ENCODE measurements at regions not wholly inside any gene's neighbourhood (a gene's known extent, or its start where the extent isn't known, plus 50 kb on each side); places are given as distances from the start of the nearest gene placed in this dataset.
A peak's percentile ranks its signal among the peaks of the same experiment; 100 is the strongest.

DNA sequence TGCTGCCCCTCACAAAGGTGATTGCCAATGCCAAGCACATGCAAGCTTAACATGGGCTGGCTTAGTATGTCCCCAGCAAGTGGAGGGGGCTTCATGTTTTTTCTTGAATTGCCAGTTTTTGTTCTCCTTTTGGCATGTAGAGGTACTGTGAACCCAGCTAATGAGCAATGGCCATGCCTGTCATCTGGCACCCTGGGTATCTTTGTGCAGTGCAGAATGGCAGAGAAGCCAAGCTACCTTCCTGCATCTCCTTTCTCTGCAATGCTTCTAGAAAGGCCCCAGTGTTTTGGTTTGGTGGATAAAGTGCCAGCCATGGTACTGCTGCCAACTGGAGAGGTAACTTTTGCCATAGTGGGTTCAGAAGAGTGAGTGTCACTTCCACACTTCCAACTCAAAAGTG lies 576.9 kb downstream of the CMPK2 start:
- DNase-seq (ENCODE audit: low spot score) = no peak

- no peak for DNase-seq (ENCODE audit: low spot score)
These were observed 575.3 kb downstream of the CMPK2 start for GRCh38 chr2:6290217-6291015.

DNA sequence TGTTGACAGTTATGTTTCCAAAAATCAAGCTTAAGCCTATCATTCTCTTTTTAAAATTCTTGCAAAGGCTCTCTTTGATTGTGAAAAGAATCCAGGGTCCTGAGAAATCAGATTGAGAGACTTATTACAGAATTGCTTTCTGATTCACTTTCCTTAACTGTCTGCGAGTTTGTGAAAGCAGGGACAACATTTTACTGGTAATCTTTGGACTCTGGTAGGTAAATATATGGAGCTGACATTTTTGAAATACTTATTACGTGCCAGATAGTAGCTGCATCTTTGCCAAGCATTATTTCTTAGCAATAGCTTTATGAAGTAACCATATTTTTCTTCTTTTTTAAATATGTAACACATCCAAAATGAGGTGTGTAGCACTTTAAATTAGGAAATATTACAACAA lies 570.9 kb downstream of the CMPK2 start:
- no peak for DNase-seq (ENCODE audit: low spot score)

- no peak for DNase-seq (ENCODE audit: low spot score)
These were observed 568.5 kb downstream of the CMPK2 start for GRCh38 chr2:6297238-6297637.

DNA sequence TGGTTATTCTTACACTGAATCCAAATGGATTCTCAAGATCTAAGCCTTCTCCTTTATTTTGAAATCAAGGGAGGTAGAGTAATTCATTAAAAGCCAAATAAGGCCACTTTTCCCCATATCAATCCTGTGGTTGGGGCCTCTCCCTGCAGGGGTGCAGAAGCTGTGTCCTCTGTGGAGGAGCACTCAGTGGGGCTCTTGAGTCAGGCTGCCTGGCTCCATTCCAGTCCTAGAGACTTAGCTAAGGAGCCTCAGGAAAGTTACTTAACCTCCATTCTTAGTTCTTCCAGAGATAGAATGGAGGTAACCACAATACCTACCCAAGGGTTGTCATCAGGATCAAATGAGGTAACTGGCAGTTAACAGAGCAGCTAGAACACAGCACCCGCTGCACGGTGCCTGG lies 564.3 kb downstream of the CMPK2 start:
- no peak for DNase-seq (ENCODE audit: low spot score)

GRCh38 chr2:6308986-6309385 lies 556.7 kb downstream of the CMPK2 start:
- DNase-seq (ENCODE audit: low spot score) = no peak

DNA sequence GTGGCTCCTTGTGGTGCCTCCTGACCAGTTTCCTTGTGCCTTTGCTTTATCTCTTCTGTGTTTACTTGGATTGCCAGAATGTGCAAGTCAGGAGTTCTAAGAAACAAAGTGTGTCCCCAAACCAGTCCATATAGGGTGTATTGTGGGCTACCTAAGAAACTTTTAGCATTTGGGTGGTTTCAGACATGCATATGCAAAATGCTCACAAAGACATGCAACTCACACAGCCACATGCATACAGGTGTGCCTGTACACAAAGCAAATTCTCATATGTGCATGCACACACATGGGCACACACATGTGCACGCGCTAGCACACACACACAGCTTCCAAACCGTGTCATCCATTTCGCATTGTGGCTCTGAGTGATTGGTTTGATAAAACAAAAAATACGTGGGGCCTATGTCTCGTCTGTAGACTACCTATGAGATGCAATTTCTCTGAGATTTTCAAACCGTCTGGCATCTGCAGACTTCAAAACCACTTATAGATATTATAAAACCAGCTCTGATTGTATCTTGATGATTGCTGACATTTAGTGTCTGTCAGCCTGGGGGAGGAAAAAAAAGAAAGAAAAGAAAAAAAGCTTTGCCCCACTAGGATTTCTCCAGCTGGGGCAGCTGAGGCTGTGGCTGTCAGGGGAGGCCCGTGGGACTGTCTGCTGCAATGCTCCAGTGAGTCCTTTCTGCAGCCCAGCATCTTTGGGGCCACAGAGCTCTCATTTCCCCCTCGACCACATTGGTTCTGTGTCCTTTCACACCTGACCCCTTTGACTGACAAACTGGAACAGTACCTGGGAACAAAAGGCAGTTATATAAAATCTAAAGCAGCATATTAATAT lies 556.1 kb downstream of the CMPK2 start:
- no peak for DNase-seq (ENCODE audit: low spot score)

DNA sequence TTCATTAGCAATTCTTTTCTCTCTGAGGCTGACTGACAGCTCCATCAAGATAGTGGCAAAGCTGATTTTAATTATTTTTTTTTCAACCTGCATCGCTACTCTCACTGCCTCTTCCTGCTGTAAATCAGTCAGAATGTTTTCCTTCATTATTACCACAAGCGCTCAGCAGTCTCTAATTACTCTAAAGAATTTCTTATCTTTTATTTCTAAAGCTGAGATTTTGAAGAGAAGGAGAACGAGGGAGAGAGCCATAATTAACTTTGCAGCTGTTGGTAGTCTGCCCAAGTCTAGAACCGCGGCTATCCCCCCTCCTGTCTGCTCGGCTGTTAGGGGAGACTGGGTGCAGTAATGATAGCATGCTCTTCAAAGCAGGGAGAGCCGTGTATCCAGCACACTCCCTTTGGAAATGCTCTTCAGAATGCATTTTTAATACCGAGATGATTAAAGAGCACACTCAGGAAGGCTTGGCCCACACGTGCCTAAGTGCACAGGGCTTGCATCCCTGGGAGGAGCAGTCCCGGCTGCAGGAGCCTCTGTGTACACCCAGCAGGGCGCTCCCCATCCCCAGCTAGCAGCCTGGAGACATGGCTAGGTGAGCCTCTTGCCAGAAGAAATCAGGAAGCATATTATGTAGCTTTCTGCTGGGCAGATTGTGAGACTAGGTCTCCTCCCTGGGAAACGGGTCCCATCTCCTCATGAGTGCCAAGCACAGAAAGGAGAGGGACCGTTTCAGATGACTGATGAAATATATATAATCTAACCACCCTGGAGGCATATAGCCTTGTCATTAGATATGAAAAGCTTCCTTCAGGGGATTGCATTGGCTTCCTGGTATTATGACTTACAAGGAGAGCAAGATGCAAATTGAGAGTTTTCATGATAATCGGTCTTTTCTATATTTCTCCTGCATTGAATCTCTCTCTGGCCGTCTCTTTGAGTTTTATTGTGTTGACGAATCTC lies 555.2 kb downstream of the CMPK2 start:
- DNase-seq (ENCODE audit: low spot score) = no peak

GRCh38 chr2:6312367-6312766 lies 553.3 kb downstream of the CMPK2 start:
- DNase-seq (ENCODE audit: low spot score) = no peak

DNA sequence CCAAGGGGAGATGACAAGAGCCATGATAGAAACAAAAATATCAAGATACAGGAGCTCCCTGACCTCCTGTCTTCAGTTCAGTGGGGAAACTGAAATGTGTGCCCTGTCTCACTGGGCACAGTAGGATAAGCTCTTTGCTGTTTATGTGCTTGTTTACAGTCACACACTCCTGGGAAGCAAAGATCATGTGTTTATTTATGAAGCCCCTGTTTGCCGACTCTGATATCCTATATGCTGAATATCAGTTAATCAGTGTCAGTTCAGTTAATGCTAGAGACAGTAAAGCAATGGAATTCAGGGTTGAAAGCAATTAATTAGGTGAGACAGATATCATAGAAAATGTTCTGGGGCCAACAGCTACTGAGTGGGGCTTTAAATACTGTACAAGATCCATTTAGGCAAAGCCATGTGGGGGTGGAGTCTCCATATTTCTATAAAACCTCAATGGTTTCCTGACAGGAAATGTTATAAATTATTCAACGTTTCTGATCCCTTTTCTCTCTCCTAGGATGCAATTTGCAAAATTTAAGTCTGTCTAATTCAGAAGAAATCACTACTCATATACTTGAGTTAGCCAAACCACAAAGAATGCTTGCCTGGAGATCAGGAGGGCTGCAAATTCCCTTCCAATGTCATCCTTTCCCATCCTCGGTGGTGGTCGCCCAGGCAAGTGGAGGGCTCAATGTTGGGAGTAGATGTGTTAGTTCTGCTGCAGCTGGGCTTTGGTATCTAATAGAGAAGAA lies 551.3 kb downstream of the CMPK2 start:
- no peak for DNase-seq (ENCODE audit: low spot score)

DNA sequence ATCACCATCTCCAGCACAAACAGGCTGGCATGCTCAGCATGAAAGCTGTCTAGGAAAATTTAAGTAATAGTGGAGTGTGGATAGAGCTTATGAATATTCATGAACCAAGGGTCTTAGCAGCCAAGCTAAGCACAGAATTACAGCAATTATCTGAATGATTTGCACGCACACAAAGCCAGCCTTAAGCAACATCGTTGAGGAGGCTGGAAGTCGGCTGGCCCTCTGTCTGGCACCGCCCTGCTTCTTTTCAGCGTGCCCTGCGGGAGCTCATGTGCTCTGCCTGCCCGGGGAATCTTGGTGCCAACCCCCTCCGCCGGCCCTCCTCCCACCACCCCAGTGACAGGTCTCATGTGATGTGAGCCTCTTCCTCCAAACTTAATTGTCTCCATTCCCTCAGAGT lies 540.1 kb downstream of the CMPK2 start:
- DNase-seq (ENCODE audit: low spot score) = peak; percentile 15

GRCh38 chr2:6326958-6327357 lies 538.7 kb downstream of the CMPK2 start:
- DNase-seq (ENCODE audit: low spot score) = no peak

- DNase-seq (ENCODE audit: low spot score) = no peak
These were observed 528.8 kb downstream of the CMPK2 start for GRCh38 chr2:6336752-6337471.

GRCh38 chr2:6337472-6337820 lies 528.3 kb downstream of the CMPK2 start:
- DNase-seq (ENCODE audit: low spot score) = no peak

GRCh38 chr2:6341588-6342129 lies 524.0 kb downstream of the CMPK2 start:
- DNase-seq (ENCODE audit: low spot score) = no peak

- DNase-seq (ENCODE audit: low spot score) = no peak
These were observed 523.3 kb downstream of the CMPK2 start for GRCh38 chr2:6342273-6342920.

DNA sequence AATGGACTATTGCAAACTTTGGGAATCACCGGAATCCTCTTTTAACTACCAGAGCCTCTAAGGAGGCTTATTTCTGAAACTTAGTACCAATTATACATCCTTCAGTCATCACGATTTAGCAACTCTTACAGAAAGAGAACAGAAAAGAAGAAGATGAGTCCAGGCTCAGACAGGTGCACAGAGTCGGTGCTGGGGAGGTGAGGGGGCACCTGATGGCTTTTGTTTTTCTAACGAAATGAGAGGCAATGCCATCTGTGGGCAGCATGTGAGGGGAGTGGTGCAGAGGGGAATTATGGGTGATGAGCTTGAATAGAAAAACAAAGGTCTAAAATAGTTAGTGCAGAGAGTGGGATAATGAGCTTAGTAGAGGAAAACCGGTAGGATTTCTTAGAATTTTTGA lies 522.6 kb downstream of the CMPK2 start:
- no peak for DNase-seq (ENCODE audit: low spot score)

DNA sequence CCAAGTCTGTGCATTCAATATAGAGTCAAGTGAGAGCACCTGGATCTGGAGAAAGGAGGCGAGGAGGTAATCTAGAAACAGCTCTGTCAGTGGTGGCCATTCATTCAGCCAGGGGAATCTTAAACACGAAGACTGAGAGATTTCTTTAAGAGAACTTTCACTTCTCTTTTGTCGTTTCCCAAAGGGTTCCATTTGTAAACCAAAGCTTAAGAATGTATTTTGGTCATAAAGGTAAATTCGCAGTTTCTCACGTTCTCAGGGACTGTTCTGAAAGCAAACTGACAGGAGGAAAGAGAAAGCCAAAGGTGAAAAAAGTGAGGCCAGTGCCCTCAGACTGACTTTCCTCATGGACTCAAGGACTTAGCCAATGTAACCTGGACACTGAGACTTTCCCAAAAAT lies 513.5 kb downstream of the CMPK2 start:
- DNase-seq (ENCODE audit: low spot score) = no peak

DNA sequence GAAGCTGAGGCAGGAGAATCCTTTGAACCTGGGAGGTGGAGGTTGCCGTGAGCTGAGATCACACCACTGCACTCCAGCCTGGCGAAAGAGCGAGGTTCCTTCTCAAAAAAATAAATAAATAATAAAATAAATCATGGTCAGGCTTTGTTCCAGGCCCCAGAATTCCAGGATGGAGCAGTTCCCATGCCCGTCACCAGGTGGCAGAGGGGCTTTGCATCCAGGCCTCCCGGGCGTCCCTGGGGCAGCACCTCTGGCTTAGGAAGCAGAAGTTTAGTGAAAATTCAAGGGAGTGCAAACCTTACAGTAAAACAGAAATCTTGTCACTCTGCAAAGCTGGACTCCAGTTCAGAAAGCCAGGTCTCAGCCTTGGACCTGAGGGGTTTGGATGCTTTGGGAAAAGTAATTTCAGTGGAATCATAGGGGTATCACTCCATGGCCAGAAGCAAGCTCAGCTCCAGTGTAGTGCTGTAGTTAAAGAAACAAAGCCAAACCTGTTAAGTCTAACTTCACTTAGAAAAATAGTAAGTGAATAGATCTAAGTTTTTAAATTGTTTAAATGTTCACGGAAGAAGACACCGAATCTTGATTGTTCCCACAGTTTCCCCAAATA lies 512.7 kb downstream of the CMPK2 start:
- DNase-seq (ENCODE audit: low spot score) = peak; percentile 79

- no peak for DNase-seq (ENCODE audit: low spot score)
These were observed 512.0 kb downstream of the CMPK2 start for GRCh38 chr2:6353669-6354068.

Measured in iPS-NIHi11 (cell line).